LNCAP (cell line): ENCODE measurements at regions not wholly inside any gene's neighbourhood (a gene's known extent, or its start where the extent isn't known, plus 50 kb on each side); places are given as distances from the start of the nearest gene placed in this dataset.

Experiments used
- CTCF ChIP-seq: fragments of 450-650 bp; IDR thresholded peaks from 2 replicates; pipeline ENCODE4 v1.5.1; 2017; ENCODE audit warnings: mild to moderate bottlenecking

DNA sequence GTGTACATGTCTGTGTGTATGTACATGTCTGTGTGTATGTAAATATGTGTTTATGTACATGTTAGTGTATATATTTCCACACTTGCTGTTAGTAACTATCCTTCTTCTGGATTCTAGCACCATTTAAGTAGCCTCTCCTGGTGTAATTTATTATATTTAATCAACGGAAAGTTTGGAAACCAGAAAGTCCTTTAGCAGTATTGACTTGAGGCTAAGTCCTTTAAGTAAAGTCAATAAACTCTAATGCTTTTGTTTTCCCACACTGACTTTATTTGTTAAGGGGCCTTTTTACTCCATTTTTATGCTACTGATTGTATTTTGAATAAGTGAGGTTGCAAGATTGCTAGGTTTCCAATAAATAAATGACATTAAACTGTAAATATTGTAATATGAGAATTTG is 876.4 kb upstream of the SEL1L start:
- no peak for TF ChIP-seq CTCF

DNA sequence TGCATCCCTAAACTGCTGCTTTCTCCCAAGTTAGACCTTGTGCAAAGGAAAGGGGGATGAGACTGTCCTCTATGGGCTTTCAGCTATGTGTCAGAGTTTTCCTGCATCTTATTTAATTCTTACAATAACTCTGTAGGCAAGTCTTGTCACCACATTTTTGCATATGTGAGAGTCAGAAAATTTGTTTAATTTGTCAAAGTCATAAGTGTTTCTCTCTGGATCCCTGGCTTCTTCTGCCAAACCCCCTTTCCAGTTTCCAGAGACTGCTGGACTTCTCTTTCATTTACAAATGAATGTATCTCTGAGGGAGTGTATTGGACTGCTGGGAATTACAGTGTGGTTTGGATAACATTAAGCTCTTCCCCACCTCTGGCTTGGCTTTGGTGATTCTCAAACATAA is 877.6 kb upstream of the SEL1L start:
- TF ChIP-seq CTCF: no peak

DNA sequence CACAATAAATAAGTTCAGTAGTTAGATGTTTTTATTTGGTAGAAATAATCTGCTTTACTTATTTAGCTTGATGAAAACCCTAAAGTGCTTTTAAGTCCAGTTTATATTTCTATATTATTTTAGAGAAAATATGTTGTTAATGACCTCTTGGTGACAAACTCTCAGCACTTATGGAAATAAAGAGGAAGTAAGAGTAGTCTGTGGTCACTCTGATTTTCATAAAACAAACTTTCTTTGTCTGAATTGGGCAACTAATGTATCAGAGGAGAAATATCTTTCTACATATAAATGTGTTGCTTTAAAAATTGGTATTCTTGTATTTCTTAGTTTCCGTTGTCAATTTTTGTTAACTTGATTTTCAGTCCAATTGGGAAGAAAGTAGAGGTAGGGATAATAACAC is 878.9 kb upstream of the SEL1L start:
- no peak for TF ChIP-seq CTCF

DNA sequence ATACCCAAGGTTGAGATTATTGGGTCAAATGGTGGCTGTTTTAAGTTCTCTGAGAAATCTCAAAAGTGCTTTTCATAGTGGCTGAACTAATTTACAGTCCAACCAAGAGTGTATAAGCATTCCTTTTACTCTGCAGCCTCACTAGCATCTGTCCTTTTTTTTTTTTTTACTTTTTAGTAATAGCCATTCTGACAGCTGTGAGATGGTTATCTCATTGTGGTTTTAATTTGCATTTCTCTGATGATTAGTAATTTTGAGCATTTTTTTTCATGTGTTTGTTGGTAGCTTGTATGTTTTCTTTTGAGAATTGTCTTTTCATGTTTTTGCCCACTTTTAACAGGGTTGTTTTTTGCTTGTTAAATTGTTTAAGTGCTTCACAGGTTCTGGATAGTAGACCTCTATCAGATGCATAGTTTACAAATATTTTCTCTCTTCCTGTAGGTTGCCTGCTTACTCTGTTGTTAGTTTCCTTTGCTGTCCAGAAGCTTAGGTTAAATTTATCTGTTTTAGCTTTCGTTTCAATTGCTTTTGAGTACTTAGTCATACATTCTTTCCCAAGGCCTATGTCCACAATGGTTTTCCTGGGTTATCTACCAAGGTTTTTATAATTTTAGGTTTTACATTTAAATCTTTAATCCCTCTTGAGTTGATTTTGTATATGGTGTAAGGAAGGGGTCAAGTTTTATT is 881.3 kb upstream of the SEL1L start:
- TF ChIP-seq CTCF: no peak

- no peak for TF ChIP-seq CTCF
These were observed 886.3 kb upstream of the SEL1L start for GRCh38 chr14:82419933-82420332.

DNA sequence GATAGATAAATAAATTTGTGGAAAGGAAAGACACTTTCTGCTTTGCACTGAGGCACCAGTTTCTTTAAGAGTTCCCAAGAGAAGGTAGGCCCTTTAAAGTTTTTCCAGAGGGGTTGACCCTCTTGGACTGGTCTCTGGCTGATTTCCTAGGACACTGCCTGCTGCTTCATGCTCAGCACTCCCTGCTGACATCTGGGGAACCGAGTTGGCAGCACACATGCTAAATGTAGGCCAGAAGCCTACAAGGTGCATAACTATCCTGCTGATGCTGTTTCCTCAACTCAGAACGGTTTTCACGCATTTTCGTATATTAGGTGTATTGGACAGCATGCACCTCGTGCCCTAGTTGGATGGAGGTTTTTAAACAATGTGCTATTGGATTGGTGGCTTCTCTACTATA is 887.2 kb upstream of the SEL1L start:
- no peak for TF ChIP-seq CTCF

GRCh38 chr14:82421286-82421685 is 887.6 kb upstream of the SEL1L start:
- TF ChIP-seq CTCF: no peak

DNA sequence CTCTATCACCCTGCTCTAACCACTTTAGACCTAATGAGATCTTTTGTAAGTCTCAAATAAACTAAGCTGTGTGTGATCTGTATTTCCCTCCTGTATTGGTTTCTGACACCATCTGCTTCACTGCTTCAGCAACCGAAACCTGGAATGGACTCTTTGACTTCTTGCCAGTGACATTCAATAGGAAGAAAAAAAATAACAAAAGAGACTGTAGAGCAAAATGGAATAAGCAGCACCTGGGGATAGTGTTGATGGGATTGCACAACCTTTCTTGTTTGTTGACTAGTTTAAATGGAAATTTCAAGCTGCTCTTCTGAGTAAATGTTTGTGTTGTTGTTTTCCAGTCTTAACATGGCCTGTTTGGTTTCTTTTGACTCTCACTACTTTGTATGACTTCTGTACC is 888.6 kb upstream of the SEL1L start:
- TF ChIP-seq CTCF: no peak
